HEK293 (cell line): ENCODE measurements at regions not wholly inside any gene's neighbourhood (a gene's known extent, or its start where the extent isn't known, plus 50 kb on each side); places are given as distances from the start of the nearest gene placed in this dataset.

ENCODE experiments used
- CTCF ChIP-seq: fragments of 450-650 bp; formaldehyde crosslinking; IDR thresholded peaks from 2 replicates; pipeline ENCODE4 v1.5.1; 2016; ENCODE audit warnings: missing biosample characterization, missing genetic modification characterization
- ZNF354C ChIP-seq: fragments of 450-650 bp; formaldehyde crosslinking; IDR thresholded peaks from 2 replicates; pipeline ENCODE4 v1.5.1; 2016; ENCODE audit warnings: missing biosample characterization, missing genetic modification characterization, low read depth, borderline replicate concordance
- ZNF501 ChIP-seq: fragments of 450-650 bp; formaldehyde crosslinking; IDR thresholded peaks from 2 replicates; pipeline ENCODE4 v1.5.1; 2016; ENCODE audit warnings: missing biosample characterization, missing genetic modification characterization
- ZNF585B ChIP-seq: fragments of 450-650 bp; formaldehyde crosslinking; IDR thresholded peaks from 2 replicates; pipeline ENCODE4 v1.5.1; 2016; ENCODE audit warnings: missing biosample characterization, missing genetic modification characterization
- ZNF707 ChIP-seq: fragments of 450-650 bp; formaldehyde crosslinking; IDR thresholded peaks from 2 replicates; pipeline ENCODE4 v1.5.1; 2016; ENCODE audit warnings: missing biosample characterization, missing genetic modification characterization
- ZNF768 ChIP-seq: fragments of 450-650 bp; formaldehyde crosslinking; IDR thresholded peaks from 2 replicates; pipeline ENCODE4 v1.5.1; 2018; ENCODE audit warnings: missing biosample characterization, mild to moderate bottlenecking, missing genetic modification characterization
- ZNF792 ChIP-seq: fragments of 450-650 bp; formaldehyde crosslinking; IDR thresholded peaks from 2 replicates; pipeline ENCODE4 v1.5.1; 2016; ENCODE audit warnings: missing biosample characterization, missing genetic modification characterization
- TF ChIP-seq, protein P1 (sequence below): fragments of 450-650 bp; formaldehyde crosslinking; IDR thresholded peaks from 2 replicates; pipeline ENCODE4 v1.5.1; 2016; ENCODE audit warnings: missing biosample characterization, missing genetic modification characterization

DNA sequence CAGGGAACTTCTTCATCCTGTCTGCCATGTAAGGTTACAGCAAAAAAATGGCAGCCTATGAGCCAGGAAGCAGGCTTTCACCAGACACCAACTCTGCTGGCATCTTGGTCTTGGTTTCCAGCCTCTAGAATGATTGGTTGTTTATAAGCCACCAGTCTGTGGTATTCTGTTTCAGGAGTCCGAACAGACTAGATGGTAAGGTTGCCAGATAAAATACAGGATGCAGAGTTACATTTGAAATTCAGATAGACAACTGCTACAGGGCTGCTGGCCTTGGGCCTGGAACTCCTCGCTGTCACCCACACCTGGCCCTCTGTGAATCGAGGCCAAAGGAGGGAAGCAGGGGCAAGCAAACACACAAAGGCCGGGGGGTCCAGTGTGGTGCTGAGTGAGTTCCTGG, 478.8 kb upstream of the CCL2 start:
- TF ChIP-seq ZNF768 (no peak), CTCF (no peak), ZNF585B (tag by site-specific recombination) (no peak), ZNF707 (tag by site-specific recombination) (no peak), ZNF354C (tag by site-specific recombination) (no peak), ZNF792 (no peak), ZNF501 (no peak)
- TF ChIP-seq, protein P1, sequence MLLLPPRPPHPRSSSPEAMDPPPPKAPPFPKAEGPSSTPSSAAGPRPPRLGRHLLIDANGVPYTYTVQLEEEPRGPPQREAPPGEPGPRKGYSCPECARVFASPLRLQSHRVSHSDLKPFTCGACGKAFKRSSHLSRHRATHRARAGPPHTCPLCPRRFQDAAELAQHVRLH (tag by site-specific recombination): no peak
